HG03457 (cell line): ENCODE measurements at regions not wholly inside any gene's neighbourhood (a gene's known extent, or its start where the extent isn't known, plus 50 kb on each side); places are given as distances from the start of the nearest gene placed in this dataset.

Experiments
- ATAC-seq: cut with Tn5 transposase; IDR thresholded peaks from one replicate; pipeline ENCODE4 v1.9.1; 2021; ENCODE audit warnings: moderate number of reproducible peaks; ENCODE audit not compliant: unreplicated experiment

GRCh38 chr10:59079386-59080226, 96.8 kb upstream of the PHYHIPL start:
- no peak for ATAC-seq

- no peak for ATAC-seq
Observed at GRCh38 chr10:59082249-59082648, 94.2 kb upstream of the PHYHIPL start.

GRCh38 chr10:59085054-59085453, 91.4 kb upstream of the PHYHIPL start:
- no peak for ATAC-seq

- ATAC-seq: no peak
Observed at GRCh38 chr10:59085711-59086502, 90.5 kb upstream of the PHYHIPL start.

- no peak for ATAC-seq
Observed at GRCh38 chr10:59087486-59087885, 89.0 kb upstream of the PHYHIPL start.

DNA sequence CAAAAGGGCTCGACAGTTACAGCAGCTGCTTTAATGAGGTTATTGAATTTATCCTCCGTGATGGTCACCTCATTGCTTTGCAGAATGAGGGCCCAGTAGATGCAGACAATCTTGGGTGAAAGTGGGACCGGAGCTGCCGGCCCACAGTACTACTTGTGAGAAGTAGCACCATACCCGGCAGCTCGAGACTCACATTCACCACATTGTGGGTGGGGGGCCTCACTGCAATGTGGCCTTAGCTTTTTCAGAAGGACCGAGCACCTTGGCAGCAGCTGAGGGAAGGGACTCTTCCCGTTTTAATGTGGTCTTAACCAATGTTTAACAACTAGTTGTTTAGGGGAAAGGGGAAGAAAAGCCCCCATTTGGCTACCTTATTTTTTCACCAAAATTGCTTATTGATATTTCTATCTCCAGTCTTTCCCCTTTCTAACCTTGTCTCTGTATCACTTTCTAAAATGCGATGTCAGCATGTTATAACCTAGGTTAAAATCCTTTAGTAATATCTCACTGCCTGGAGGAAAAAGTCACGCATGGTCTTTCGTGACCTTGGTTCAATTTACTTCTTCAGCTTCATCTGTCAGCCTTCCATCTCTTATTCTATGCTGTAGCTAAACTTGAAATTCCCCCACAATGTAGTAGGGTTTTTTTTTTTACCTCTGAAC, 87.4 kb upstream of the PHYHIPL start:
- no peak for ATAC-seq

DNA sequence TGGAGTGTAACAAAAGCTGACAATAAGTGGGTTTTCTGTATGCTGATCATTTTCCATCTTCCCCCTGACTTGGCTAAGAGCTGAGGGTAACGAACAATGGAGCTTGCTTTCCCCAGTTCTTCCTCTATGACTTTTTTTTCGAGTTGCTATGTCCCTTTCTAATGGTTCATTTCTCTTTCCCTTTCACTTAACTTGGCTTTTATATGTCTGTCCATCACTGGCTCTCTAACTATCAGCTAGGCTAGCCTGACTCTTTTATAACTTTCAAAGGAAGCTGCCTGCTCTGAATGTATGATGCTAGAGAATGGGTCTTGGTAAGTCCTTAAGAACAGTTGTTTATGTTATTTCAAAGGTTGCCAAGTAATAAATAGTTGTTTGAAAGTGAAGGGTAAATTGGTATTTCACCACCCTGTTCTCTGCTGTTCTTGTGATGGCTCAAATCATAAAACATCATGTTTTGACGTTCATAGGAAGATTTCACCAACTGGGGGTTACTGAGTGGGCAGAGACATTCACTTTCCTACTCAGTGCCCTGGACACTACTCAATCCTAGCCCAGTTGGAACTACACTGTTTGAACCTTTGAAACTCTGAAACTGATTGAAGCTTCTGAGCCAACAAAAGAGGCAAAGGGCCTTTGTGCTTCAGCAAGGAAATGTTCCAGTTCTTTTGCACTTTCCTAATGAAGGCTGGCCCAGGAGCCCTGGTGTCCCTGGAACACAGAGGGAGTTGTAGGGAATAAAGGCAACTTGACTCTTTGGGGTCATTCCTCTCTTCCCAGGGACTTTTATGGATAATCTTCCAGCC, 85.4 kb upstream of the PHYHIPL start:
- no peak for ATAC-seq

DNA sequence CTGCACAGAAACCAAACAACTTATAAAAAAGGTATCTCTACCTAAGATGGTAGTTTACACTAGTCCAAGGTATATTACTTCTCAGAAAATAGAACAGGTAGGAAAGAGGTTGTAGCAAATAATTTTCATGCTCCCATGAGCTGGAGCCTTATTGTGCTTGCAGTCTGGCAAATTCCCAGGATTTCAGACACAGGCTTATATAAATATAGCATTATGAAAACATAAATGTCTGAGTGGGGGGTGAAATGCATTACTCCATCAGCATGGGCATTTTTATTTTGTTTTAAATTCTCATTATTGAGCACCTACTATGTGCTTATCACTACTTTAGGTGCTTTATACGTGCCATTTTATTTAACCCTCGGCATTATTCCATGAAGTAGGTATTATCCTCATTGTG, 83.0 kb upstream of the PHYHIPL start:
- ATAC-seq: no peak

GRCh38 chr10:59096631-59097030, 79.8 kb upstream of the PHYHIPL start:
- no peak for ATAC-seq

DNA sequence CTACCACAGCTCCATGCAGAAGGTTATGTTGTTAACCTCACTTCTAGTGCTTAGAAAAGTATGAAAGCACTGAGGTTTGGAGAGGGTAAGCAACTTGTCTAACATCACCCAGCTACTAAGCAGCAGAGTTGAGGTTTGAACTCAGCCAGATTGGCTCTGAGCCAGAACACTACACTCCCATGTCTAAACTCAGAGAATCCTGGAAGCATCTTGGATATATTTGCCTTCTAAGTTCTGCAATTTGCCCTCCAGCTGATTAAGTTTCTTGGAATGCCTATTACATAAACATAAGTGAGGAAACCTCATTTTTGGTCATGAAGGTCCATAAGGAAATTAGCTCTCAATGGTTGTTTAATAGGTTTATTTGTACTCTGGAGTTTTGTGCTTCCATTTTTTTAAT, 78.1 kb upstream of the PHYHIPL start:
- ATAC-seq: no peak

GRCh38 chr10:59098831-59099452, 77.5 kb upstream of the PHYHIPL start:
- no peak for ATAC-seq

GRCh38 chr10:59099481-59099880, 77.0 kb upstream of the PHYHIPL start:
- no peak for ATAC-seq

- no peak for ATAC-seq
Observed at GRCh38 chr10:59102394-59102793, 74.0 kb upstream of the PHYHIPL start.

DNA sequence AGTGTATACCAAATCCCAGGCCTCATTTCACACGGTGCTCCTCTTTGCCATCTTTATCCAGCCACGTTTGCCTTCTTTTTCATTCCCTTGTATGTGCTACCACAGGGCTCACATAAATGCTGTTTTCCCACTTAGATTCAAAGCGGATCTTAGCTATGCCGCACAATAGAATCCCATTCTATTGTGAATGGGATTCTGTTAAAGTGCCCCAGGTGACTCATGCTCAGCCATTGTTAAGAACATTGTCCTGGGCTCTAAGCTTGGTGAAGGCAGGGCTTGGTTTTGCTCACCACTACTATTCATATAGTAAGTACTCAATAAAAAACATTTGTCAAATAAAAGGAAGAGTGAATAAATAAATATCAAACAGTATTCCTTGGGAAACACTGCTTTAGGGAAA, 72.3 kb upstream of the PHYHIPL start:
- no peak for ATAC-seq

DNA sequence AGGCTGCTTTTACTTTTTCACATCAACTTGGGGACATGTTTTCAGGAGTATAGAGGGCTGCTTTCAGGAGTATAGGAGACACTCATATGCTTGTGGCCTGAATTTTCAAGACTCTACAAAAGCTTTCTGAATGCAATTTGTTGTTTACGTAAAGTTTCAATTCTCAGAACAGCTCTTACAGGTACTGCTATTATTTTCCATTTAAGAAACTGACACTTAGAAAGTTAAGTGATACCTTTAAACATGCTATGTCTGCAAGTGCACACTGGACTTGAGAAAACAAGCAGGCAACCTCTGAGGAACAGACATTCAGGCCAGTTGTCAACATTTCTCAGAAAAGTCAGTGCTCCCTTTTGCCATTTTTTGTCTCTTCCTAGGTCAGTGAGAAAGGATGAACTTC, 70.0 kb upstream of the PHYHIPL start:
- no peak for ATAC-seq

DNA sequence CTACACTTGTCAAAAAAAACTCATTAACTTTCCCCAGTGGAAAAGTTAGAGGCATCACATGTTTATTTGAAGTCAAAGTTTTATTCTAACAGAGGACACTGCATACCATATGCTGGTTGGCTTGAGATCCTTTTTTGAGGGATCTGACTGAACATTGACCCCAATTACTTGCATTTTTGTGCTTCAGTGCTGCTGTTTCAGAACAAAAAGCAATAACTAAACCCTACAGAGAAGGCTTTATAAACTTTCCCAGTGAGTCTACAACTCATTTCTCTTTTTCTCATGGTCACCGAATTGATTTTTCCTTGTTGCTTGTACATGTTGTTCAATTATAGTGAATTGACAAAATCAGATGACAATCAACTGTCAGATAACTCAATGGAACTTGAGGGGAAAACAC, 69.3 kb upstream of the PHYHIPL start:
- no peak for ATAC-seq

GRCh38 chr10:59108296-59108870, 68.1 kb upstream of the PHYHIPL start:
- no peak for ATAC-seq

DNA sequence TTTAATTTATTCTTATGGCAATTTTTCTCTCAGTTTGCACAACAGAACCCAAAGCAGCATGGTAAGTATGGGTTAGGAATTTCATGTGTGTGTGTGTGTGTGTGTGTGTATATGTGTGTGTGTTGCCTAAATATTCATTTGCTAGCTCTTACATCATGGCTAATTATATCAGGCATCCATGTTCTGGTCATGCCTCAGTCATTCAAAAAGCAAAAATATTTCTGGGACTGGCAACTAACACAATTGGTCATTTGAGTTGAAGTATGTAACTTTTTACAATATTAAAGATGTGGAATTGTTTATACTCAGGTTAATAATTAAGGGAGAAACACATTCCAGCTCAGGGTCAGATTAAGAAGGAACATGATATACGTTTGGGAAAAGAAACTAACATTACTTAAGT, 67.6 kb upstream of the PHYHIPL start:
- no peak for ATAC-seq

- ATAC-seq: no peak
Observed at GRCh38 chr10:59109826-59110225, 66.6 kb upstream of the PHYHIPL start.

DNA sequence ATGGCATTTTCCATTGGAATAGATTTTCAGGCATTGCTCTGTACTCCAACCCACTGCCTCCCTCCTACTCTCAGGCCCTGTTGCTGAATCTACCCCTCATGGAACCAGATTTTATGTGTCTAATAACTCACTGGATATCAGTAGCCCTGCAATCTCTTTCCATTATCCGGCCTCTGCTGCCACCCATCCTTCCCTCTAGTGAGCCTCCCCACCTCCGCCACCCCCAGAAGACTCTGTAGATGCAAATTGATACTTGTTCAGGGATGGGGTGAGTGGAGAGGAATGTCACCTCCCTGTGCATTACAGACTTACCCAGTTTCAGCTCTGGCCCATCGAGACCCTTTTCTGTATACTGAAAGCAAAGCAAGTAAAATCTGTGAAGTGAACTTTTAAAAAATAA, 52.3 kb upstream of the PHYHIPL start:
- no peak for ATAC-seq
